ENCODE measurements at regions not wholly inside any gene's neighbourhood (a gene's known extent, or its start where the extent isn't known, plus 50 kb on each side); places are given as distances from the start of the nearest gene placed in this dataset.

- intact Hi-C loops (cut with DNase I) = no loop called here
- no peak overlapping the region for H3K27ac ChIP-seq
- H3K36me3 ChIP-seq = no peaks in the 10 kb centered on the region
- no peak for TF ChIP-seq CTCF (IDR thresholded peaks at IDR 0.05)
- no peak for TF ChIP-seq POLR2AphosphoS5 (IDR thresholded peaks at IDR 0.05)
- TF ChIP-seq POLR2A (IDR thresholded peaks at IDR 0.05) = no peak
- no peaks in the 10 kb centered on the region for H3K9me3 ChIP-seq
- no peak for DNase-seq (ENCODE audit: low spot score)
- no peaks in the 10 kb centered on the region for H3K27me3 ChIP-seq (replicated peaks; ENCODE audit: insufficient read depth)
- no peaks in the 10 kb centered on the region for H3K4me1 ChIP-seq (replicated peaks)
- 92% methylated on average over 13 of the region's 13 CpGs for WGBS
- no peak overlapping the region for H3K4me3 ChIP-seq
These were observed 563.6 kb downstream of the TCERG1L start for GRCh38 chr10:130747946-130748345.

- Histone ChIP-seq H3K4me1 (replicated peaks) (no peaks in the 10 kb centered on the region), H3K27me3 (replicated peaks; ENCODE audit: insufficient read depth) (no peaks in the 10 kb centered on the region), H3K9me3 (no peaks in the 10 kb centered on the region), H3K4me3 (no peak overlapping the region), H3K27ac (no peak overlapping the region), H3K36me3 (no peaks in the 10 kb centered on the region)
- TF ChIP-seq CTCF (IDR thresholded peaks at IDR 0.05) (no peak), POLR2AphosphoS5 (IDR thresholded peaks at IDR 0.05) (no peak), POLR2A (IDR thresholded peaks at IDR 0.05) (no peak)
- DNase-seq (ENCODE audit: low spot score) = no peak
- intact Hi-C loops (cut with DNase I) = no loop called here
- 48% methylated on average over 14 of the region's 14 CpGs for WGBS
These were observed 563.0 kb downstream of the TCERG1L start for GRCh38 chr10:130748409-130749057.

DNA sequence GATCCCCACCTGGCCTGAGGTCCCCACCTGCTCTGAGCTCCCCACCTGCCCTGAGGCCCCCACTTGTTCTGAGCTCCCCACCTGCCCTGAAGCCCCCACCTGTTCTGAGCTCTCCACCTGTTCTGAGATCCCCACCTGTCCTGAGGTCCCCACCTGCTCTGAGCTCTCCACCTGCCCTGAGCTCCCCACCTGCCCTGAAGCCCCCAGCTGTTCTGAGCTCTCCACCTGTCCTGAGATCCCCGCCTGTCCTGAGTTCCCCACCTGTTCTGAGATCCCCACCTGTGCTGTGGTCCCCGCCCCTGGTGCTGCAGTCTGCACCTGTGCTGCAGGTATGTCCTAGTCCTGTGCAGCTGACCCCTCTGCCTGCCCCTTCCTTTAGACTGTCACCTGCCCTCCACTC, 561.6 kb downstream of the TCERG1L start:
- H3K27ac ChIP-seq = no peak overlapping the region
- no peak overlapping the region for H3K4me3 ChIP-seq
- no peaks in the 10 kb centered on the region for H3K4me1 ChIP-seq (replicated peaks)
- intact Hi-C loops (cut with DNase I) = no loop called here
- TF ChIP-seq POLR2A (IDR thresholded peaks at IDR 0.05) = no peak
- no peak for TF ChIP-seq POLR2AphosphoS5 (IDR thresholded peaks at IDR 0.05)
- TF ChIP-seq CTCF (IDR thresholded peaks at IDR 0.05) = no peak
- no peaks in the 10 kb centered on the region for H3K27me3 ChIP-seq (replicated peaks; ENCODE audit: insufficient read depth)
- no peaks in the 10 kb centered on the region for H3K36me3 ChIP-seq
- no peaks in the 10 kb centered on the region for H3K9me3 ChIP-seq
- WGBS = 0% methylated on average over 2 of the region's 2 CpGs
- DNase-seq (ENCODE audit: low spot score) = no peak

- no peaks in the 10 kb centered on the region for H3K4me1 ChIP-seq (replicated peaks)
- DNase-seq (ENCODE audit: low spot score) = no peak
- no peaks in the 10 kb centered on the region for H3K36me3 ChIP-seq
- H3K9me3 ChIP-seq = no peaks in the 10 kb centered on the region
- H3K27ac ChIP-seq = no peak overlapping the region
- H3K27me3 ChIP-seq (replicated peaks; ENCODE audit: insufficient read depth) = no peaks in the 10 kb centered on the region
- WGBS = 62% methylated on average over 2 of the region's 2 CpGs
- TF ChIP-seq CTCF (IDR thresholded peaks at IDR 0.05) (no peak), POLR2AphosphoS5 (IDR thresholded peaks at IDR 0.05) (no peak), POLR2A (IDR thresholded peaks at IDR 0.05) (no peak)
- H3K4me3 ChIP-seq = no peak overlapping the region
- intact Hi-C loops (cut with DNase I) = no loop called here
These were observed 561.1 kb downstream of the TCERG1L start for GRCh38 chr10:130750441-130750840.

GRCh38 chr10:130751106-130751840, 560.2 kb downstream of the TCERG1L start:
- H3K27me3 ChIP-seq (replicated peaks; ENCODE audit: insufficient read depth) = no peaks in the 10 kb centered on the region
- no peak overlapping the region for H3K27ac ChIP-seq
- DNase-seq (ENCODE audit: low spot score) = no peak
- WGBS = 83% methylated on average over 15 of the region's 15 CpGs
- H3K4me3 ChIP-seq = no peak overlapping the region
- H3K36me3 ChIP-seq = no peaks in the 10 kb centered on the region
- no peak for TF ChIP-seq POLR2AphosphoS5 (IDR thresholded peaks at IDR 0.05)
- TF ChIP-seq CTCF (IDR thresholded peaks at IDR 0.05) = no peak
- TF ChIP-seq POLR2A (IDR thresholded peaks at IDR 0.05) = no peak
- H3K4me1 ChIP-seq (replicated peaks) = no peaks in the 10 kb centered on the region
- no peaks in the 10 kb centered on the region for H3K9me3 ChIP-seq
- intact Hi-C loops (cut with DNase I) = no loop called here
